ENCODE measurements at regions not wholly inside any gene's neighbourhood (a gene's known extent, or its start where the extent isn't known, plus 50 kb on each side); places are given as distances from the start of the nearest gene placed in this dataset.

DNA sequence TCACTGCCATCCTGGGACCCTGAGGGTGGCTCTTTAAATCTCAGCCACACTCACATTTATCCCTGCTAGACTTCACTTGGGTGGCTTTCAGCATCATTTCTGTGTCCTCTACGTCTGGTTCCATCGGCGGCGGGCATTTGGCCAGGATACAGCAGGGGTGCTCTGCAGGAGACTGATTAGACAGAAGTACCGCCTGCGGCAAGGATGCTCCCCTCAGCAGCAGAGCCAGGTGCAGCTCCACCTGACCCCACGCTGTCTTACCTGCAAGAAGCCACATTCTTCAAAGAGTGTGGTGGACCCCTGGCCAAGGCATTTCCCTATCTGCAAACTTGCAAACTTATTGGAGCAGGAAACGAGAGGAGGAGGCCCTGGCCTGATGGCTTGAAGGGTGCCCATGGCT is 309.8 kb upstream of the IRX4 start:
- peaks cover 43% of the 10 kb centered on the region for H3K27me3 ChIP-seq (ENCODE audit: insufficient read depth, low read length)
- H3K79me2 ChIP-seq (ENCODE audit: insufficient read depth, low read length), result no peaks in the 10 kb centered on the region
- no peak overlapping the region for H3K9ac ChIP-seq (ENCODE audit: low read length)
- H3K36me3 ChIP-seq (ENCODE audit: control insufficient read depth in 1 of 2, insufficient read depth in 2 of 2, low read length in 2 of 2), result no peaks in the 10 kb centered on the region
- H3K9me2 ChIP-seq (ENCODE audit: insufficient read depth), result no peaks in the 10 kb centered on the region
- POLR2A ChIA-PET, result no interaction called here
- BruUV-seq (replicated peaks), result no TSS peak
- no peak for DNase-seq (ENCODE audit: low read depth, low spot score)
- TF ChIP-seq SIN3A (IDR thresholded peaks at IDR 0.05; ENCODE audit: low read depth) (no peak), EZH2phosphoT487 (IDR thresholded peaks at IDR 0.05; ENCODE audit: borderline replicate concordance) (no peak), ZFX (IDR thresholded peaks at IDR 0.05) (no peak), ZNF274 (IDR thresholded peaks at IDR 0.05; ENCODE audit: low read depth, low read length) (no peak), CEBPB (IDR thresholded peaks at IDR 0.05; ENCODE audit: low read depth) (no peak), POLR2AphosphoS5 (IDR thresholded peaks at IDR 0.05; ENCODE audit: low read depth, low read length) (no peak), CBX3 (IDR thresholded peaks at IDR 0.05; ENCODE audit: low read depth) (no peak), RAD21 (IDR thresholded peaks at IDR 0.05; ENCODE audit: low read depth) (no peak), FOSL1 (IDR thresholded peaks at IDR 0.05; ENCODE audit: low read depth) (no peak), POLR2A (IDR thresholded peaks at IDR 0.05; ENCODE audit: borderline replicate concordance, extremely low read depth, insufficient read depth, insufficient read length) (no peak), JUND (IDR thresholded peaks at IDR 0.05) (no peak), ELF1 (IDR thresholded peaks at IDR 0.05; ENCODE audit: borderline replicate concordance, low read depth) (no peak), SRF (IDR thresholded peaks at IDR 0.05; ENCODE audit: low read depth) (no peak)
- TF ChIP-seq, protein P1, sequence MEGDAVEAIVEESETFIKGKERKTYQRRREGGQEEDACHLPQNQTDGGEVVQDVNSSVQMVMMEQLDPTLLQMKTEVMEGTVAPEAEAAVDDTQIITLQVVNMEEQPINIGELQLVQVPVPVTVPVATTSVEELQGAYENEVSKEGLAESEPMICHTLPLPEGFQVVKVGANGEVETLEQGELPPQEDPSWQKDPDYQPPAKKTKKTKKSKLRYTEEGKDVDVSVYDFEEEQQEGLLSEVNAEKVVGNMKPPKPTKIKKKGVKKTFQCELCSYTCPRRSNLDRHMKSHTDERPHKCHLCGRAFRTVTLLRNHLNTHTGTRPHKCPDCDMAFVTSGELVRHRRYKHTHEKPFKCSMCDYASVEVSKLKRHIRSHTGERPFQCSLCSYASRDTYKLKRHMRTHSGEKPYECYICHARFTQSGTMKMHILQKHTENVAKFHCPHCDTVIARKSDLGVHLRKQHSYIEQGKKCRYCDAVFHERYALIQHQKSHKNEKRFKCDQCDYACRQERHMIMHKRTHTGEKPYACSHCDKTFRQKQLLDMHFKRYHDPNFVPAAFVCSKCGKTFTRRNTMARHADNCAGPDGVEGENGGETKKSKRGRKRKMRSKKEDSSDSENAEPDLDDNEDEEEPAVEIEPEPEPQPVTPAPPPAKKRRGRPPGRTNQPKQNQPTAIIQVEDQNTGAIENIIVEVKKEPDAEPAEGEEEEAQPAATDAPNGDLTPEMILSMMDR (IDR thresholded peaks at IDR 0.05 in 2 of 3, conservative IDR thresholded peaks at IDR 0.05 in 1 of 3; ENCODE audit: borderline replicate concordance in 1 of 3, insufficient read depth in 1 of 3, low read depth in 2 of 3, low read length in 2 of 3), result no peak
- TF ChIP-seq, protein P2, sequence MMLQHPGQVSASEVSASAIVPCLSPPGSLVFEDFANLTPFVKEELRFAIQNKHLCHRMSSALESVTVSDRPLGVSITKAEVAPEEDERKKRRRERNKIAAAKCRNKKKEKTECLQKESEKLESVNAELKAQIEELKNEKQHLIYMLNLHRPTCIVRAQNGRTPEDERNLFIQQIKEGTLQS (IDR thresholded peaks at IDR 0.05), result no peak
- TF ChIP-seq, protein P3, sequence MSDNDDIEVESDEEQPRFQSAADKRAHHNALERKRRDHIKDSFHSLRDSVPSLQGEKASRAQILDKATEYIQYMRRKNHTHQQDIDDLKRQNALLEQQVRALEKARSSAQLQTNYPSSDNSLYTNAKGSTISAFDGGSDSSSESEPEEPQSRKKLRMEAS (IDR thresholded peaks at IDR 0.05), result no peak
- TF ChIP-seq, protein P4, sequence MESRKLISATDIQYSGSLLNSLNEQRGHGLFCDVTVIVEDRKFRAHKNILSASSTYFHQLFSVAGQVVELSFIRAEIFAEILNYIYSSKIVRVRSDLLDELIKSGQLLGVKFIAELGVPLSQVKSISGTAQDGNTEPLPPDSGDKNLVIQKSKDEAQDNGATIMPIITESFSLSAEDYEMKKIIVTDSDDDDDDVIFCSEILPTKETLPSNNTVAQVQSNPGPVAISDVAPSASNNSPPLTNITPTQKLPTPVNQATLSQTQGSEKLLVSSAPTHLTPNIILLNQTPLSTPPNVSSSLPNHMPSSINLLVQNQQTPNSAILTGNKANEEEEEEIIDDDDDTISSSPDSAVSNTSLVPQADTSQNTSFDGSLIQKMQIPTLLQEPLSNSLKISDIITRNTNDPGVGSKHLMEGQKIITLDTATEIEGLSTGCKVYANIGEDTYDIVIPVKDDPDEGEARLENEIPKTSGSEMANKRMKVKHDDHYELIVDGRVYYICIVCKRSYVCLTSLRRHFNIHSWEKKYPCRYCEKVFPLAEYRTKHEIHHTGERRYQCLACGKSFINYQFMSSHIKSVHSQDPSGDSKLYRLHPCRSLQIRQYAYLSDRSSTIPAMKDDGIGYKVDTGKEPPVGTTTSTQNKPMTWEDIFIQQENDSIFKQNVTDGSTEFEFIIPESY (IDR thresholded peaks at IDR 0.05; ENCODE audit: extremely low read depth, insufficient replicate concordance, low read length), result no peak
- no peak for ATAC-seq
- H3K4me2 ChIP-seq (ENCODE audit: low read length), result no peak overlapping the region
- no peaks in the 10 kb centered on the region for H3K4me1 ChIP-seq (ENCODE audit: control insufficient read depth in 1 of 2, insufficient read depth in 2 of 2, low read length in 2 of 2)
- intact Hi-C loops (cut with micrococcal nuclease), result no loop called here
- no peaks in the 10 kb centered on the region for H4K20me1 ChIP-seq (ENCODE audit: insufficient read depth)
- RAD21 ChIA-PET (ENCODE audit: low non-redundant PET in 1 of 2, low total read pairs in 2 of 2, uncharacterized antibody in 2 of 2, unreplicated experiment in 2 of 2), result no interaction called here
- CTCF ChIA-PET, result no interaction called here
- no peak overlapping the region for H2AFZ ChIP-seq (ENCODE audit: low read depth, low read length, poor library complexity, severe bottlenecking)
- H3K9me3 ChIP-seq (ENCODE audit: control insufficient read depth in 1 of 2, insufficient read depth in 1 of 2, low read depth in 1 of 2, low read length in 2 of 2), result no peaks in the 10 kb centered on the region
- no peak overlapping the region for H3K27ac ChIP-seq (ENCODE audit: low read depth, low read length)
- H3K4me3 ChIP-seq (replicated peaks in 1 of 2; ENCODE audit: low read depth in 1 of 2, low read length in 2 of 2), result no peak overlapping the region

Data from HCT116 (cell line).